GM19468 (cell line): ENCODE measurements at regions not wholly inside any gene's neighbourhood (a gene's known extent, or its start where the extent isn't known, plus 50 kb on each side); places are given as distances from the start of the nearest gene placed in this dataset.
"Not testable (repeated sequence)": the region's sequence is repeated elsewhere in the genome, so short reads cannot be mapped to it uniquely, and the experiment has no call there.

Experiments used
- ATAC-seq: cut with Tn5 transposase; IDR thresholded peaks from one replicate; pipeline ENCODE4 v1.9.1; 2021; ENCODE audit warnings: mild to moderate bottlenecking, moderate library complexity, moderate number of reproducible peaks; ENCODE audit not compliant: unreplicated experiment; ENCODE audit errors: extremely low read depth

- ATAC-seq = not testable (repeated sequence)
Measured at GRCh38 chr5:85638495-85639125, 979.1 kb upstream of the COX7C start.

GRCh38 chr5:85646036-85646435 lies 971.7 kb upstream of the COX7C start:
- no peak for ATAC-seq

- ATAC-seq = no peak
Measured at GRCh38 chr5:85646641-85647040, 971.1 kb upstream of the COX7C start.

GRCh38 chr5:85647349-85648127 lies 970.2 kb upstream of the COX7C start:
- ATAC-seq = no peak

- ATAC-seq = no peak
Measured at GRCh38 chr5:85648495-85648894, 969.2 kb upstream of the COX7C start.

GRCh38 chr5:85651731-85652130 lies 966.0 kb upstream of the COX7C start:
- ATAC-seq = no peak

- not testable (repeated sequence) for ATAC-seq
Measured at GRCh38 chr5:85654144-85654543, 963.6 kb upstream of the COX7C start.

- ATAC-seq = no peak
Measured at GRCh38 chr5:85656050-85656449, 961.7 kb upstream of the COX7C start.

- ATAC-seq = not testable (repeated sequence)
Measured at GRCh38 chr5:85657328-85657727, 960.4 kb upstream of the COX7C start.

GRCh38 chr5:85662969-85663707 lies 954.6 kb upstream of the COX7C start:
- ATAC-seq = not testable (repeated sequence)

- ATAC-seq = no peak
Measured at GRCh38 chr5:85663708-85664031, 954.1 kb upstream of the COX7C start.

- no peak for ATAC-seq
Measured at GRCh38 chr5:85670417-85670816, 947.3 kb upstream of the COX7C start.

GRCh38 chr5:85671223-85671970 lies 946.3 kb upstream of the COX7C start:
- ATAC-seq = no peak

GRCh38 chr5:85681871-85682270 lies 935.9 kb upstream of the COX7C start:
- ATAC-seq = no peak

- no peak for ATAC-seq
Measured at GRCh38 chr5:85684351-85684750, 933.4 kb upstream of the COX7C start.

GRCh38 chr5:85703296-85703695 lies 914.4 kb upstream of the COX7C start:
- no peak for ATAC-seq

GRCh38 chr5:85709728-85710127 lies 908.0 kb upstream of the COX7C start:
- ATAC-seq = no peak

- no peak for ATAC-seq
Measured at GRCh38 chr5:85716344-85717202, 901.2 kb upstream of the COX7C start.

GRCh38 chr5:85717203-85717563 lies 900.6 kb upstream of the COX7C start:
- ATAC-seq = no peak

GRCh38 chr5:85732185-85732584 lies 885.6 kb upstream of the COX7C start:
- ATAC-seq = no peak
